GM12801 (cell line): ENCODE measurements at regions not wholly inside any gene's neighbourhood (a gene's known extent, or its start where the extent isn't known, plus 50 kb on each side); places are given as distances from the start of the nearest gene placed in this dataset.

ENCODE experiments used
- TF ChIP-seq, protein P1 (sequence below): IDR thresholded peaks from one replicate; pipeline ENCODE4 v1.5.1; 2011; ENCODE audit warnings: control low read depth; ENCODE audit not compliant: insufficient read length; ENCODE audit errors: extremely low read depth

- TF ChIP-seq, protein P1, sequence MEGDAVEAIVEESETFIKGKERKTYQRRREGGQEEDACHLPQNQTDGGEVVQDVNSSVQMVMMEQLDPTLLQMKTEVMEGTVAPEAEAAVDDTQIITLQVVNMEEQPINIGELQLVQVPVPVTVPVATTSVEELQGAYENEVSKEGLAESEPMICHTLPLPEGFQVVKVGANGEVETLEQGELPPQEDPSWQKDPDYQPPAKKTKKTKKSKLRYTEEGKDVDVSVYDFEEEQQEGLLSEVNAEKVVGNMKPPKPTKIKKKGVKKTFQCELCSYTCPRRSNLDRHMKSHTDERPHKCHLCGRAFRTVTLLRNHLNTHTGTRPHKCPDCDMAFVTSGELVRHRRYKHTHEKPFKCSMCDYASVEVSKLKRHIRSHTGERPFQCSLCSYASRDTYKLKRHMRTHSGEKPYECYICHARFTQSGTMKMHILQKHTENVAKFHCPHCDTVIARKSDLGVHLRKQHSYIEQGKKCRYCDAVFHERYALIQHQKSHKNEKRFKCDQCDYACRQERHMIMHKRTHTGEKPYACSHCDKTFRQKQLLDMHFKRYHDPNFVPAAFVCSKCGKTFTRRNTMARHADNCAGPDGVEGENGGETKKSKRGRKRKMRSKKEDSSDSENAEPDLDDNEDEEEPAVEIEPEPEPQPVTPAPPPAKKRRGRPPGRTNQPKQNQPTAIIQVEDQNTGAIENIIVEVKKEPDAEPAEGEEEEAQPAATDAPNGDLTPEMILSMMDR = no peak
Observed at GRCh38 chr2:118375907-118376485, 287.7 kb downstream of the INSIG2 start.

DNA sequence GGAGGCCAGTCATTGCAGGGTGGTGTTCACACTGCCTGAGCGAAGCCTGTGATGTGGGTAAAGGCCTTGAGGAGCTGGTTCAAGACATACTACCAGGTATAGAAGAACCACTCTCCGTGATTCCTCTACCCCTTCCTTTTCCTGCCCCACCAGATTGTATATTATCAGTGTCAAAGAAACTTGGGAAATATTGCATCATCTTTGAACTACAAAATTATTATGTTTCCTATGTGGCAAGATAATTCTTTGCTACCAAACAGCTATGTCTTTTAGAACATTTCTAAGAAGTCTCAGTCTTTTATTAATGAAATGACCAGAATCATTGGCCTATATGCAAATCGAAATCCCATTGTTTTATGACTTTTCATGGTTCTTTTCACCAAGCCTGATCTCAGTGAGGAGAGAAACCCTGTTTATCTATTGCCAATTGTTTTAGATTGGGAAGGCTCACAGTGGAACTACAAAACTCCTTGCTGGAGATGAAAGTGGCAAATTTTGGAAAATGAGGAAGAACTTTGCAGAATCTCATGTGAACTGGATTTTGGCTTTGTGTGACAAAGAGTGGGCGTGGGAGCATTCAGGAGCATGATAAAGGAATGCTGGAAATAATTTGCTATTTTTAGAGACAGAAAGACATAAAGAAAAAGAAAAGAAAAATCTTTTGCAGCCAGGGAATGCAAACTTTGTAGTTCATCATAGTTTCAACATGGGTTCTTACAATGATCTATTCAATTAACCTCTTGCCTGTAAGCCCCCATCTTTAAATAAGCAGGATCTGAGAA lies 286.9 kb downstream of the INSIG2 start:
- TF ChIP-seq, protein P1 = no peak

DNA sequence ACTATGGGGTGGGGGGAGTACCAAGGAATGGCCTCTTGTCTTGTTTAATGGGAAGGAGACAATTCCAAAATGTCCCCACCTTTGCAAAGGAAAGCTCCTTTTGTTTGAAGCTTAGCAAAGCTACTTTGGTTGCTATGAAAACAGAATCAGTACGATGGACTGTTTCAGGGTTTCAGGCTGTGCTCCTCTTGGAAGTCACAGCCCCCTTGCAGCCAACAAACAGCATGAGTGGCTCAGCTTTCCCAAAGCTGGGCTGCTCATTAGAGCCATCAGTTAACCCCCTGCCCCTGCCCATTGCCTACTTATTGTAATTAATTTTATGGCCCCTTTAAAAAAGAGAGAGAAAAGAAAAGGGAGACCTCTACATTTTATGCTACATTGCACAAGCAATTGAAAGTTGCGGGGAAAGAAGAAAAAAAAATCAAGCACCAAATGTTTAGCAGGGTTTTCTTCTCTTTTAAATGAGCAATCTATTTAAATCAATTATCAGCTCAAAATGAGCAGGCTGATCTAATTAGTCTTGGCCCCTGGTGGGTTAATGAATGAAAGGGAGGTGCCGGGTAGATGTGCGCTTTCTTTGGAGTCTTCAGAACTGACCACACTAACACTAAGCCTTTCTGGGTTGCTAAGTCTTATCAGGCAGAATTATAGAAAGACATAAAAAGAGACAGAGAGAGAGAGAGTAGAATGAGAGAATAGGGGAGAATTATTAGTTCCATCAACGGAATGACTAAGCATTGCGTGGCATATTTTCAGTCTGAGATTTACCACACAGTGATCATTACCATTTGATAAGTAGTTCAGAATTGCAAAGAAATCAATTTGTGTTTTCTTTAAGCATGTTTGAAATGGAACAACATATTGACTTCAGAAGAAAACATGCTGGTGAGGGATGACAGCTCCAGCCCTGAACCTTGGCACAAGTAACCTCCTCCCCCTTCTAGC lies 284.9 kb downstream of the INSIG2 start:
- TF ChIP-seq, protein P1 = no peak

- TF ChIP-seq, protein P1 = no peak
Observed at GRCh38 chr2:118371515-118371914, 283.2 kb downstream of the INSIG2 start.

GRCh38 chr2:118363604-118364003 lies 275.3 kb downstream of the INSIG2 start:
- TF ChIP-seq, protein P1 = no peak

DNA sequence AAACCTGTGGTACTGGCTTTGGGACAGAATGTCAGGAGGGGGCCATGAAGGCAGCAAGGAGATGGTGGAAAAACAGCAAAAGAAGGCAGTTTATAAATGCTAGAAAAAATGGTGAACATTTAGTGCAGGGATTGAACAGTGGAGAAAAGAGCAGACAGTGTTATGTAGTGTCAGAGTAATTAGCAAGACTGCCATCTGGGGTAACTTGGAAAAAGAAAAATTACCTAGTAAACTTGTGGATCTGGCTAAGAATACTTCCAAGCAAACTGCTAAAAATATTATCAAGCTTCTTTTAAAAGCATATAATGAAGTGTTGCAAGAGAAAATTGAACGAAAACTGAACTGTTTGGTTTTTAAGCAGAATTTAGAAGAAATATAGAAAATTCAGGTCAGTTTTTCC lies 267.8 kb downstream of the INSIG2 start:
- TF ChIP-seq, protein P1 = no peak

DNA sequence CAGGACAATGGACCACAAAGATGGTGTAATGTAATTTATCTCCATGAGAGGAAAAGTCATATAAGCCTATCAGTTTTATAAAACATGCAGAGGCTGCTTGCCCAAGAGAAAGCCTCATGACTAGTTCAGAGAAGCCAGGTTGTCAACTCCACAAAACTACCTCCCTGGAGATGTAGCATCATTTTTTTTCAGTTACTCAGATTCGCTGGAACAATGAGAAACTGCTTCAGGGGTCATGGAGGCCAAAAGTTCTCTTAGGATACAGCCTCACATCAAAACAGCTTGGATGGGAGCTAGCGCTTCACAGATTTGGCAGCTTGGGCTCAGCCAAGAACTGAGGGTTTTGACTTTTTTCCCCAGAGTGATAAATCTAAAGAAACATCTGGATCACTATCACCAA lies 263.5 kb downstream of the INSIG2 start:
- TF ChIP-seq, protein P1 = no peak
